Activated T-helper 17 cell treated with anti-CD3 and anti-CD28 coated beads, Interleukin-2, amount 50 U/mL, for 72 hours (primary cell): ENCODE measurements at regions not wholly inside any gene's neighbourhood (a gene's known extent, or its start where the extent isn't known, plus 50 kb on each side); places are given as distances from the start of the nearest gene placed in this dataset.
"Not testable (repeated sequence)": the region's sequence is repeated elsewhere in the genome, so short reads cannot be mapped to it uniquely, and the experiment has no call there.

ENCODE experiments used
- ATAC-seq: fragments of 150-1000 bp; cut with Tn5 transposase; replicated peaks from 2 replicates; pipeline ENCODE4 v1.10.0; 2021; ENCODE audit warnings: mild to moderate bottlenecking, moderate library complexity
- H3K27ac Mint-ChIP-seq: one replicate; pipeline ENCODE4 v1.8.0; 2022; ENCODE audit warnings: mixed read lengths
- H3K27me3 Mint-ChIP-seq: one replicate; pipeline ENCODE4 v1.8.0; 2022; ENCODE audit warnings: mixed read lengths
- H3K36me3 Mint-ChIP-seq: one replicate; pipeline ENCODE4 v1.8.0; 2022; ENCODE audit warnings: low read depth, mild to moderate bottlenecking, mixed read lengths
- H3K4me1 Mint-ChIP-seq: one replicate; pipeline ENCODE4 v1.8.0; 2022; ENCODE audit warnings: mixed read lengths
- H3K4me3 Mint-ChIP-seq: one replicate; pipeline ENCODE4 v1.8.0; 2022; ENCODE audit warnings: mild to moderate bottlenecking, mixed read lengths
- H3K9me3 Mint-ChIP-seq: one replicate; pipeline ENCODE4 v1.8.0; 2022; ENCODE audit warnings: mixed read lengths

DNA sequence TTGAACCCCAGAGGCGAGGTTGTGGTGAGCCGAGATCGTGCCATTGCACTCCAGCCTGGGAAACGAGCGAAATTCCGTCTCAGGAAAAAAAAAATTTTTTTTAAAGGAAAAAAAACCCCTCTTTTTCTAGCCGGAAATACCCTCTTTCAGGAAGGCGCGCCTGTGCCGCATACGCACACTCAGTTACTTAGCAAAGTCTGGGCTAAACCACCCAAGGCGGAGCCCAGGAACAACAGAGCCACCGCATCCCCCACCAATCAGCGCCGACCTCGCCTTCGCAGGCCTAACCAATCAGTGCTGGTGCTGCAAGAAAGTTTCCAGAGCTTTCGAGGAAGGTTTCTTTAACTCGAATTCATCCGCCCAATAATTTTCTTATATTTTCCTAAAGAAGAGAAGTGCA, 510.4 kb downstream of the KCNJ18 start:
- Mint-ChIP-seq H3K4me1 (no peaks in the 10 kb centered on the region), H3K4me3 (no peak overlapping the region), H3K27ac (no peak overlapping the region), H3K36me3 (no peaks in the 10 kb centered on the region), H3K9me3 (peaks cover 13% of the 10 kb centered on the region), H3K27me3 (no peaks in the 10 kb centered on the region)
- no peak for ATAC-seq

DNA sequence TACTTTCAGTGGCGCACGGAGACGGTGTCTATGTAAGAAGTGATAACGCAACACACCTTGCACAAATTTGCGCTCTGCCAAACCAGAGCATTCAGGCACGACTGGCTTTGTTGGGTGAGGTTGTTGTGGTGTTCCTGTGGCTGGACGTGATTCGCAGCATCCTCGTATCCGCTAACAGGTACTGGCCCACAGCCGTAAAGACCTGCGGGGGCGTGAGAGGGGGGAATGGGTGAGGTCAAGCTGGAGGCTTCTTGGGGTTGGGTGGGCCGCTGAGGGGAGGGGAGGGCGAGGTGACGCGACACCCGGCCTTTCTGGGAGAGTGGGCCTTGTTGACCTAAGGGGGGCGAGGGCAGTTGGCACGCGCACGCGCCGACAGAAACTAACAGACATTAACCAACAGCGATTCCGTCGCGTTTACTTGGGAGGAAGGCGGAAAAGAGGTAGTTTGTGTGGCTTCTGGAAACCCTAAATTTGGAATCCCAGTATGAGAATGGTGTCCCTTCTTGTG, 510.9 kb downstream of the KCNJ18 start:
- peaks cover 13% of the 10 kb centered on the region for H3K9me3 Mint-ChIP-seq
- no peak for ATAC-seq
- H3K4me3 Mint-ChIP-seq, result no peak overlapping the region
- no peaks in the 10 kb centered on the region for H3K36me3 Mint-ChIP-seq
- no peak overlapping the region for H3K27ac Mint-ChIP-seq
- no peaks in the 10 kb centered on the region for H3K4me1 Mint-ChIP-seq
- H3K27me3 Mint-ChIP-seq, result no peaks in the 10 kb centered on the region

DNA sequence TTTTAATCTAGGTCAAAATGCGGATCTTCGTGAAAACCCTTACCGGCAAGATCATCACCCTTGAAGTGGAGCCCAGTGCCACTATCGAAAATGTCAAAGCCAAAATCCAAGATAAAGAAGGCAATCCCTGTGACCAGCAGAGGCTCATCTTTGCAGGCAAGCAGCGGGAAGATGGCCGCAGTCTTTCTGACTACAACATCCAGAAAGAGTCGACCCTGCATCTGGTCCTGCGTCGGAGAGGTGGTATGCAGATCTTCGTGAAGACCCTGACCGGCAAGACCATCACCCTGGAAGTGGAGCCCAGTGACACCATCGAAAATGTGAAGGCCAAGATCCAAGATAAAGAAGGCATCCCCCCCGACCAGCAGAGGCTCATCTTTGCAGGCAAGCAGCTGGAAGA, 511.8 kb downstream of the KCNJ18 start:
- H3K27ac Mint-ChIP-seq, H3K36me3 Mint-ChIP-seq, H3K27me3 Mint-ChIP-seq, H3K4me3 Mint-ChIP-seq, ATAC-seq, H3K4me1 Mint-ChIP-seq: not testable (repeated sequence)
- H3K9me3 Mint-ChIP-seq, result peaks cover 13% of the 10 kb centered on the region

DNA sequence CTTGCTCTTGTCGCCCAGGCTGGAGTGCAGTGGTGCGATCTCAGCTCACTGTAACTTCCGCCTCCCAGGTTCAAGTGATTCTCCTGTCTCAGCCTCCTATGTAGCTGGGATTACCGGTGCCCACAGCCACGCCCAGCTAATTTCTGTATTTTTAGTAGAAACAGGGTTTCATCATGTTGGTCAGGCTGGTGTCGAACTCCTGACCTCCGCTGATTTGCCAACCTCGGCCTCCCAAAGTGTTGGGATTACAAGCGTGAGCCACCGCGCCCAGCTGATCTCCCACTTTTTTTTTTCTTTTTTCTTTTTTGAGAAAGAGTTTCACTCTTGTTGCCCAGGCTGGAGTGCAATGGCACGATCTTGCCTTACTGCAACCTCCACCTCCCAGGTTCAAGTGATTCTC, 517.9 kb downstream of the KCNJ18 start:
- not testable (repeated sequence) for H3K27me3 Mint-ChIP-seq, H3K4me1 Mint-ChIP-seq, H3K27ac Mint-ChIP-seq, H3K9me3 Mint-ChIP-seq, H3K4me3 Mint-ChIP-seq, H3K36me3 Mint-ChIP-seq, ATAC-seq

DNA sequence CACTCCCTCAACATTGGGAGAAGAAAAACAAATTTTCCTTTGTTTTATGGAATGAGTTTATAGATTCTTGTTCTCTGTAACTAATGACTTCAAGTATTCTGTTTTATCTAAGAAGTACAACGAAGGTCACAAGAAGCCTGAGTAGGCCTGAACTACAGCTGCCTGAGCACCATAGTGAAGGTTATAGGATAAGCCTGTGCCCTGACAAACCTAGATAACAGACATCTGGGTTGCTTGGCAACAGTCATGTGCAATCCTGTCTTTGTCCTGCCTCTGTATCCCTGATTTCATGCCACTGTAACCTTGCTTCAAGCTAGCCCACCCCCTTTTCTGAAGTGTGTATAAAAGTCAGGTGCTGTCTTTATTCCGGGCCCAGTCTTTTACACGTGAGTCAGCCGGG, 520.8 kb downstream of the KCNJ18 start:
- not testable (repeated sequence) for ATAC-seq, H3K9me3 Mint-ChIP-seq, H3K27me3 Mint-ChIP-seq, H3K4me3 Mint-ChIP-seq, H3K36me3 Mint-ChIP-seq, H3K4me1 Mint-ChIP-seq, H3K27ac Mint-ChIP-seq

DNA sequence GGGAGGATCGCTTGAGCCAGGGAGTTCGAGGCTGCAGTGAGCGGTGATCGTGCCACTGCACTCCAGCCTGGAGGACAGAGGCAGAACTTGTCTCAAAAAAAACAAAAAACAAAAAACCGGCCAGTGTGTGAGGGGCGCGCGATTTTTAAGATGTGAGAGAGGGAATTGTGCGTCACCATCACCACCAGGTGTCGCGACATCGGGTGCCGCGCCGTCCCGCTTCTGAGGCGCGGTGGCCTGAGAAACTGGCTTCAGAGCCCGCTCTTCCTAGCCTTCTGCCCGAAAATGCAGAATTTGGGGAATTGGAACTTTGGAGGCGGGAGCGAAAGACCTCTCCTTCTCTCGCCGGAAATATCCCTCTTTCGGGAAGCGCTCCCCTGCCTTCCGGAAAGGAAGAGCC, 524.8 kb downstream of the KCNJ18 start:
- H3K27me3 Mint-ChIP-seq, result no peaks in the 10 kb centered on the region

DNA sequence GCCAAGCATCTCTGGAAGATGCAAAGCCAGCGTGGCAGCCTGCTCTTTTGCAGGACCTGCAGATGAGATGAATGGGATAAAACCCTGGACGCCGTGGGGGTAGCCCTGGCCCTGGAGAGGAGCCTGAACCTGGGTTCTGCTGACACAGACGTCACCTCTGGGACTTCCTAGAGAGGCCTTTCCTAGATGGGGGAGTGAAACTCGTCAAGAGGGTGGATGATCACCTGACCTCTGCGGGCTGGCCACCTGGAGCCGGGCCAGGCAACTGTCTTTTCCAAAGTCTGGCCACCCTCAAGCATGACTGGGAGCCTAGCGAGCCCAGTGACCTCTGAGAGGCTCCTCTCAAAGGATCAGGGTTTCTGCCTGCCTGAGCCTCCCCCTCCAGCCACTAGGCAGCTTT, 529.0 kb downstream of the KCNJ18 start:
- no peaks in the 10 kb centered on the region for H3K4me1 Mint-ChIP-seq
- no peak overlapping the region for H3K4me3 Mint-ChIP-seq
- ATAC-seq, result no peak
- no peak overlapping the region for H3K27ac Mint-ChIP-seq
- H3K36me3 Mint-ChIP-seq, result no peaks in the 10 kb centered on the region
- no peaks in the 10 kb centered on the region for H3K27me3 Mint-ChIP-seq
- no peaks in the 10 kb centered on the region for H3K9me3 Mint-ChIP-seq

More for the DNA sequence above, 524.8 kb downstream of the KCNJ18 start:
- Mint-ChIP-seq H3K9me3 (no peaks in the 10 kb centered on the region), H3K36me3 (no peaks in the 10 kb centered on the region), H3K27ac (no peak overlapping the region), H3K4me3 (no peak overlapping the region), H3K4me1 (no peaks in the 10 kb centered on the region)
- no peak for ATAC-seq

DNA sequence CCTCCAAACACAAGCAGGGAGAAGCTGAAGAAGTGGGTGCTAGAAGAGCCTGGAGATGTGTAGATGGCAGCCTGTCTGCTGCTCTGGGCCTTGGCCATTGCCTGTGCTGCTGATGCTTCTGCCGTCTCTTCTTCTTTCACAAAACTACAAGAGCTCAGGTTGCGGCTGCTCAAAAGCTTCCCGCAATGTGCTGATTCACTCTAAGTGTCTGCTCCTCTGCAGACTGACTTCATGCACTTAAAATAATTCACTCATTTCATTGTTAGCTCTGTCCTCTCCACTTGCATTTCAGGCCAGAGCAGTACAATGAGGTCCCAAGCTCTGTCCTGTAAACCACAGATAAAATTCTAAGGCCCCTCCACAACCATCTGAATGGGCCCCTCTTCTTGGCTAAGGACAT, 534.2 kb downstream of the KCNJ18 start:
- not testable (repeated sequence) for H3K36me3 Mint-ChIP-seq, H3K9me3 Mint-ChIP-seq, H3K4me3 Mint-ChIP-seq, H3K27me3 Mint-ChIP-seq, ATAC-seq, H3K4me1 Mint-ChIP-seq, H3K27ac Mint-ChIP-seq

DNA sequence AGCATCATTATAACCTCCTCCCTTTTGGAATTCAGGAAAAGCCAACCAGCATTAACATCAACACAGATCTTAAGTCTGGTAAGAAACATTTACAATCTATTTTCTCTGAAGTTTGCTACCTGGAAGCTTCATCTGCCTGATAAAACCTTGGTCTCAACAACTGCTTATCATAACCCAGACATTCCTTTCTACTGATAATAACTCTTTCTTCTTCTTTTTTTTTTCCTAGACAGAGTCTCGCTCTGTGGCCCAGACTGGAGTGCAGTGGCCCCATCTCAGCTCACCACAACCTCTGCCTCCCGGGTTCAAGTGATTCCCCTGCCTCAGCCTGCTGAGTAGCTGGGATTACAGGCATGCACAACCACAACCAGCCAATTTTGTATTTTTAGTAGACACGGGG, 534.6 kb downstream of the KCNJ18 start:
- H3K4me3 Mint-ChIP-seq, H3K4me1 Mint-ChIP-seq, H3K27me3 Mint-ChIP-seq, H3K36me3 Mint-ChIP-seq, ATAC-seq, H3K9me3 Mint-ChIP-seq, H3K27ac Mint-ChIP-seq: not testable (repeated sequence)

DNA sequence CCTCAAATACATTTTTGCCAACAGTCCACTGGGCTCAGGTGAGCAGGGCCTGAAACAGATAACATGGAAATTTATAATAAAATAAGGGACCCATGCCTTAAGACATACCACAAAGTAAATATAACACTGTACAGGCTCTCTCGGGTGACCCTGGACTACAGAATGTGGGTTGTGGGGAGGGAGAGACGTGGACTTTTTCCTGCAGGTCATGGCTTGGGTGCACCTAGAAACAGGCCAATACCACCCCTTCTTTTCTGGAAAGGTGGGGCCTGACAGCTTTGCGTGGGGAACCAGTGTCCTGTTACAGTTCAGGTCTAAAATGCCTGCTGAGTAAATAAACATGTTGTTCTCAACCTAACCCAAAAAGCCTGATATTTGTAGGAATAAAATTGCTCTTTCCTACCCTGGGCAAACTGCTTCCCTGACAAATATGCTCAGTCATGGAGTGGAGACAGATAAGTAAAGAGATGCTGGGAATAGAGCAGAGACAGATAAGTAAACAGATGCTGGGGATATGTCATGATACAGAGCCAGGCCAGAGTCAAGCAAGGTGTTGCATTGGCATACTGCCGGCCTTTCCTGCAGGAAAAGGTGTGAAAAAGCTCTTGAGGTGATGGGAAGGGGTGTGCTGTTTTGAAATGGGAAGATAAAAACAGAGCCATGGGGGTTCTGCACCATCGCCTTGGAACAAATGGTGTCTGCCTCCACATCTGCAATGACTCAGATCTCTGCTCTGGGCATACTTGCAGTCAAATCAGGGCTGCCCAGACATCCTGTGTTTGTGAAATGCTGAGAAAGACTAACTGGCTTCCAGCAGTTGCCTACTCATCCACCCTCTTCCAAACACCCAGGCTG, 535.6 kb downstream of the KCNJ18 start:
- H3K36me3 Mint-ChIP-seq, H3K27ac Mint-ChIP-seq, H3K4me1 Mint-ChIP-seq, ATAC-seq, H3K27me3 Mint-ChIP-seq, H3K9me3 Mint-ChIP-seq, H3K4me3 Mint-ChIP-seq: not testable (repeated sequence)

DNA sequence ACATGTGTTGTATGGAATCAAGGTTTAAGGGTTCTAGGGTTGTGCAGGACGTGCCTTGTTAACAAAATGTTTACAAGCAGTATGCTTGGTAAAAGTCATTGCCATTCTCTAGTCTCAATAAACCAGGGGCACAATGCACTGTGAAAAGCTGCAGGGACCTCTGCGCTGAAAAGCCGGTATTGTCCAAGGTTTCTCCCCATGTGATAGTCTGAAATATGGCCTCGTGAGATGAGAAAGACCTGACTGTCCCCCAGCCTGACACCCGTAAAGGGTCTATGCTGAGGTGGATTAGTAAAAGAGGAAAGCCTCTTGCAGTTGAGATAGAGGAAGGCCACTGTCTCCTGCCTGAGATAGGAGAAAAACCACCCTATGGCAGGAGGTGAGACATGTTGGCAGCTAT, 537.5 kb downstream of the KCNJ18 start:
- H3K27me3 Mint-ChIP-seq, H3K27ac Mint-ChIP-seq, ATAC-seq, H3K36me3 Mint-ChIP-seq, H3K4me1 Mint-ChIP-seq, H3K9me3 Mint-ChIP-seq, H3K4me3 Mint-ChIP-seq: not testable (repeated sequence)

DNA sequence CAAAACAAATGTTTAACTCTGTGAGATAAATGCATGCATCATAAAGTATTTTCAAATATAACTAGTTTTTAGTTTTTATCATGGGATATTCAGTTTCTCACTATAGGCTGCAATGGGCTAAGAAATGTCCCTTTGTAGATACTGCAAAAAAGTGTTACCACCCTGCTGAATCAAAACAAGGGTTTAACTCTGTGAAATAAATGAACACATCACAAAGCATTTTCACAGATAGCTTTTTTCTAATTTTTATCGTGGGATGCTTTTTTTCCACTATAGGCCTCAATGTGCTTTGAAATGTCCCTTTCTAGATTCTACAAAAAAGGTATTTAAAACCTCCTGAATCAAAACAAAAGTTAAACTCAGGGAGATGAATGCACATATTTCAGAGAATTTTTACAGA, 541.1 kb downstream of the KCNJ18 start:
- Mint-ChIP-seq H3K4me3 (no peak overlapping the region), H3K36me3 (no peaks in the 10 kb centered on the region), H3K4me1 (no peaks in the 10 kb centered on the region), H3K27me3 (no peaks in the 10 kb centered on the region), H3K27ac (no peak overlapping the region), H3K9me3 (no peaks in the 10 kb centered on the region)
- ATAC-seq, result no peak

DNA sequence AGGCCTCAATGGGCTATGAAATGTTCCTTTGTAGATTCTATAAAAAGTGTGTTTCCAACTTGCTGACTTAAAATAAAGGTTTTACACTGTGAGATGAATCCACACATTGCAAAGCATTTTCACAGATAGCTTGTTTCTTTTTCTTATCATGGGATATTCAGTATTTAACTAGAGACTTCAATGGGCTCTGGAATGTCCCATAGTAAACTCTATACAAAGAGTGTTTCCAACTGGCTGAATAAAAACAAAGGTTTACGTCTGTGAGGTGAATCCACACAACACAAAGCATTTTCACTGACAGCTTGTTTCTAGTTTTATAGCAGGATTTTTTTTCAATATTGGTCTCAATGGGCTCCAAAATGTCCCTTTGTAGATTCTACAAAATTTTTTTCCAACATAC, 550.1 kb downstream of the KCNJ18 start:
- Mint-ChIP-seq H3K27me3 (no peaks in the 10 kb centered on the region), H3K27ac (no peak overlapping the region), H3K9me3 (no peaks in the 10 kb centered on the region), H3K4me3 (no peak overlapping the region), H3K4me1 (no peaks in the 10 kb centered on the region), H3K36me3 (no peaks in the 10 kb centered on the region)
- no peak for ATAC-seq

DNA sequence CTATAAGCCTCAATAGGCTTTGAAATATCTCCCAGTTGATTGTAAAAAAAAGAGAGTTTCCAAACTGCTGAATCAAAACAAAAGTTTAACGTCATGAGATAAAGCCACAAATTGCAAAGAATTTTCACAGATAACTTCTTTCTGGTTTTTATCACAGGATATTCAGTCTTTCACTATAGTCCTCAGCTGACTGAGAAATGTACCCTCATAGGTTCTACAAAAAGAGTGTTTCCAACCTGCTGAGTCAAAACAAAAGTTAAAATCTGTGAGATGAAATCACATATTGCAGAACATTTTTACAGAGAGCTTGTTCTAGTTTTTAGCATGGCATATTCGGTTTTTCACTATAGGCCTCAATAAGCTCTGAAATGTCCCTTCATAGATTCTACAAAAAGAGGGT, 559.2 kb downstream of the KCNJ18 start:
- Mint-ChIP-seq H3K36me3 (no peaks in the 10 kb centered on the region), H3K4me3 (no peak overlapping the region), H3K27me3 (no peaks in the 10 kb centered on the region), H3K9me3 (no peaks in the 10 kb centered on the region), H3K4me1 (no peaks in the 10 kb centered on the region), H3K27ac (no peak overlapping the region)
- peak; percentile 55 for ATAC-seq

DNA sequence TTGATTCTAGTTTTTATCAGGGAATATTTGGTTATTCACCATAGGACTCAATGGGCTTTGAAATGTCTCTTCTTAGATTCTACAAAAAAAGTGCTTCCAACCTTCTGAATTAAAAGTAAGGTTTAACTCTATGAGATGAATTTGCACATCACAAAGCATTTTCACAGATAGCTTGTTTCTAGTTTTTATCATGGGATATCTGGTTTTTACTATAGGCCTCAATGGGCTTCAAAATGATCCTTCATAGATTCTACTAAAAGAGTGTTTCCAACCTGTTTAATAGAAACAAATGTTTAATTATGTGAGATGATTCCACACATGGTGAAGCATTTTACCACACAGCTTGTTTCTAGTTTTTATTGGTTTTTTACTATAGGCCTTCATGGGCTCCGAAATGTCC, 560.7 kb downstream of the KCNJ18 start:
- H3K27ac Mint-ChIP-seq, result no peak overlapping the region
- no peaks in the 10 kb centered on the region for H3K4me1 Mint-ChIP-seq
- H3K4me3 Mint-ChIP-seq, result no peak overlapping the region
- no peaks in the 10 kb centered on the region for H3K36me3 Mint-ChIP-seq
- no peaks in the 10 kb centered on the region for H3K9me3 Mint-ChIP-seq
- no peak for ATAC-seq
- H3K27me3 Mint-ChIP-seq, result no peaks in the 10 kb centered on the region

DNA sequence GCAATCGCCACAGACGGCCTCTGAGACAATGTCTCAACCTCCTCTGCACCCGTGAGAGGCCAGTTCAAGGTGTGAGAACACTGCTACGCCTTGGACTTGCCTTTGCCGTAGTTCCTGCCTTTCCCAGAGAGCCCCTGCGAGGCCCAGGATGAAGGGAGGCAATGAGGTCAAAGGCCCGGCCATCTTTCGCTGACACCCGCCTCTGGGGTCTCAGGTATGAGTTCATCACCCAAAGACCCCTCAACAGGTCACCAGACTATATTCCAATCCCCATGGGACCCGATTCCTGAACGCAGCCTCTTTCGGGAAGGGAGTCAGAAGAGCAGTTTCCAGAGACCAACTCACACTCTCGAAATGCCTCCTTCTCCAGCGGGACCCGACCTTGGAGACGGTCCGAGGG, 573.5 kb downstream of the KCNJ18 start:
- Mint-ChIP-seq H3K9me3 (peaks cover 4% of the 10 kb centered on the region), H3K36me3 (no peaks in the 10 kb centered on the region), H3K27ac (no peak overlapping the region), H3K4me3 (no peak overlapping the region), H3K27me3 (no peaks in the 10 kb centered on the region), H3K4me1 (no peaks in the 10 kb centered on the region)
- ATAC-seq, result no peak
